Osteoblast (primary cell): ENCODE measurements at regions not wholly inside any gene's neighbourhood (a gene's known extent, or its start where the extent isn't known, plus 50 kb on each side); places are given as distances from the start of the nearest gene placed in this dataset.

Experiments used
- DNase-seq: peaks from one replicate; pipeline ENCODE4 v3.0.0; 2011; ENCODE audit warnings: low spot score, mixed read lengths; ENCODE audit not compliant: insufficient read length; ENCODE audit errors: missing footprints
- H2AFZ ChIP-seq: 2 replicates; pipeline ENCODE4 v1.6.0; 2011; ENCODE audit warnings: mild to moderate bottlenecking, low read length
- H3K27ac ChIP-seq: 2 replicates; pipeline ENCODE4 v1.5.1; 2011; ENCODE audit warnings: mild to moderate bottlenecking, low read depth, low read length, moderate library complexity
- H3K27me3 ChIP-seq: 2 replicates; pipeline ENCODE4 v1.6.0; 2012; ENCODE audit warnings: mild to moderate bottlenecking, control low read depth, inconsistent platforms, low read length, moderate library complexity; ENCODE audit not compliant: insufficient read depth
- H3K36me3 ChIP-seq: 2 replicates; pipeline ENCODE4 v1.5.1; 2011; ENCODE audit warnings: mild to moderate bottlenecking, low read length, control low read depth, moderate library complexity; ENCODE audit not compliant: insufficient read depth
- H3K4me1 ChIP-seq: 2 replicates; pipeline ENCODE4 v1.5.1; 2011; ENCODE audit warnings: mild to moderate bottlenecking, low read length, control low read depth, moderate library complexity; ENCODE audit not compliant: insufficient read depth
- H3K4me2 ChIP-seq: 2 replicates; pipeline ENCODE4 v1.6.0; 2011; ENCODE audit warnings: mild to moderate bottlenecking, low read length; ENCODE audit not compliant: insufficient read depth
- H3K4me3 ChIP-seq: fragments of 200-600 bp; sonication (generic); 3 replicates; pipeline ENCODE4 v1.5.1; 2012; ENCODE audit warnings: mild to moderate bottlenecking, low read length, inconsistent platforms; ENCODE audit not compliant: insufficient read depth
- H3K79me2 ChIP-seq: 2 replicates; pipeline ENCODE4 v1.6.0; 2012; ENCODE audit warnings: mild to moderate bottlenecking, low read length, control low read depth, inconsistent platforms; ENCODE audit not compliant: insufficient read depth
- H3K9me3 ChIP-seq: 2 replicates; pipeline ENCODE4 v1.5.1; 2011; ENCODE audit warnings: low read depth, low read length, control low read depth
- H4K20me1 ChIP-seq: 2 replicates; pipeline ENCODE4 v1.6.0; 2012; ENCODE audit warnings: mild to moderate bottlenecking, low read length, control low read depth; ENCODE audit not compliant: insufficient read depth
- TF ChIP-seq, protein P1 (sequence below): IDR thresholded peaks from 2 replicates; pipeline ENCODE4 v1.5.1; 2011; ENCODE audit warnings: mild to moderate bottlenecking, low read depth, low read length, moderate library complexity; ENCODE audit errors: extremely low read depth

DNA sequence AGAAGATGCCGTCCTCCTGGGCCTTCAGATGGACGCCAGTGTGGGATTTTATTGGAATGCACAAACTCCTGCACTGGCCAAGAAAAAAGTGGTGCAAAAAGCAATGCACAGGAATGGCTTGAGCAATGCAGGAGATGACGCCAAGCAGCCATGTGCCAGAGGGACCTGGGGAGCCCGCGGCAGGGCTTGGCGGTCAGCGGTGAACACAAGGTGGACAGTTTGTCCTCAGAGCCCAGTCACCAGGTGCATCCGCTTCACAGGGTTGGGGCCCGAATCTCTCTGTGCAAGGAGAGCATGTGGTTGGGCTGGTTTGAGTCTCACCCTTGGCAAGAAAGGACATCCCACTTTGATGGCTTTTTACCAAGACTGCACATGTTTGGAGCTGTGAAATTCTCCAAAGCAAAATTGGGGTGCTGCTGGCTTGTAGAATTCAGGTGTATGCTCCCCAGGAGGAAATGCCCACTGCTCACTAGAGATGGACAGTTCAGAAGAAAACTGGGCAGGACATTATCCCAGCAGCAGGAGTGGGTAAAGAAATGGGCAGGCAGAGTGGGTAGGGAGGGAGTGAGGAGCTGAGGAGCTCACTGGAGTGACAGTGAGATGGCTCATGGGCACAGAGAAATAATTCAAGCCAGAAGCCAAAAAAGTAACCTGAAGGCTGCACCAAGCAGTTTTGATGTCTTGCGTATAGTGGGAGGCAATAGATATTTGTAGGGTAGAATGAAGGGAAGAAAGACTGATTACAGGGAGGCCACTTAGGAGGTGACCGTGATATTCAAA lies 463.9 kb downstream of the MTRR start:
- no peaks in the 10 kb centered on the region for H3K4me1 ChIP-seq
- no peaks in the 10 kb centered on the region for H3K79me2 ChIP-seq
- H3K4me2 ChIP-seq, result no peak overlapping the region
- H4K20me1 ChIP-seq, result no peaks in the 10 kb centered on the region
- DNase-seq, result no peak
- no peak overlapping the region for H3K27ac ChIP-seq
- TF ChIP-seq, protein P1, sequence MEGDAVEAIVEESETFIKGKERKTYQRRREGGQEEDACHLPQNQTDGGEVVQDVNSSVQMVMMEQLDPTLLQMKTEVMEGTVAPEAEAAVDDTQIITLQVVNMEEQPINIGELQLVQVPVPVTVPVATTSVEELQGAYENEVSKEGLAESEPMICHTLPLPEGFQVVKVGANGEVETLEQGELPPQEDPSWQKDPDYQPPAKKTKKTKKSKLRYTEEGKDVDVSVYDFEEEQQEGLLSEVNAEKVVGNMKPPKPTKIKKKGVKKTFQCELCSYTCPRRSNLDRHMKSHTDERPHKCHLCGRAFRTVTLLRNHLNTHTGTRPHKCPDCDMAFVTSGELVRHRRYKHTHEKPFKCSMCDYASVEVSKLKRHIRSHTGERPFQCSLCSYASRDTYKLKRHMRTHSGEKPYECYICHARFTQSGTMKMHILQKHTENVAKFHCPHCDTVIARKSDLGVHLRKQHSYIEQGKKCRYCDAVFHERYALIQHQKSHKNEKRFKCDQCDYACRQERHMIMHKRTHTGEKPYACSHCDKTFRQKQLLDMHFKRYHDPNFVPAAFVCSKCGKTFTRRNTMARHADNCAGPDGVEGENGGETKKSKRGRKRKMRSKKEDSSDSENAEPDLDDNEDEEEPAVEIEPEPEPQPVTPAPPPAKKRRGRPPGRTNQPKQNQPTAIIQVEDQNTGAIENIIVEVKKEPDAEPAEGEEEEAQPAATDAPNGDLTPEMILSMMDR, result no peak
- H3K9me3 ChIP-seq, result no peaks in the 10 kb centered on the region
- H3K36me3 ChIP-seq, result no peaks in the 10 kb centered on the region
- H3K27me3 ChIP-seq, result no peaks in the 10 kb centered on the region
- H3K4me3 ChIP-seq, result no peak overlapping the region
- no peak overlapping the region for H2AFZ ChIP-seq

DNA sequence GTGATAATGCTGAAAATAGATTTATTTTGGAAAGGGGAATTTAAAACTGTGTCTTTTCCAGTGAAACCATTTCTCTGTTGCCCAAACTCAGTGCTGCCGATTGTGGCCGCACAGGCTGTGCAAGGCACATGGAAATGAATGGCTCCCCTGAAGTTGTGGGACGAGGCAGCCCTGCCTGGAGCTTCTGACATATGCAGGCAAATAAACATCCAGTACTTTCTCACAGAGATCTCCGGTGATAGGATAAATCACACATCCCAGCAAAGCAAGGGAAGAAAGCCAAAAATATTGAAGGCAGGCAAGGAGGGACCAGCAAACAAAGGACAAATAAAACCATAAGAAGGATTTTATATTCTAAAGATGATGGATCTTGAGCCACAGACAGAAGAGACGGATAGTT lies 464.5 kb downstream of the MTRR start:
- no peak for DNase-seq
- H3K79me2 ChIP-seq, result no peaks in the 10 kb centered on the region
- no peak overlapping the region for H3K4me3 ChIP-seq
- H3K4me2 ChIP-seq, result no peak overlapping the region
- H3K36me3 ChIP-seq, result no peaks in the 10 kb centered on the region
- no peaks in the 10 kb centered on the region for H3K4me1 ChIP-seq
- no peaks in the 10 kb centered on the region for H3K27me3 ChIP-seq
- H3K9me3 ChIP-seq, result no peaks in the 10 kb centered on the region
- no peak overlapping the region for H2AFZ ChIP-seq
- TF ChIP-seq, protein P1, result no peak
- H4K20me1 ChIP-seq, result no peaks in the 10 kb centered on the region
- no peak overlapping the region for H3K27ac ChIP-seq

DNA sequence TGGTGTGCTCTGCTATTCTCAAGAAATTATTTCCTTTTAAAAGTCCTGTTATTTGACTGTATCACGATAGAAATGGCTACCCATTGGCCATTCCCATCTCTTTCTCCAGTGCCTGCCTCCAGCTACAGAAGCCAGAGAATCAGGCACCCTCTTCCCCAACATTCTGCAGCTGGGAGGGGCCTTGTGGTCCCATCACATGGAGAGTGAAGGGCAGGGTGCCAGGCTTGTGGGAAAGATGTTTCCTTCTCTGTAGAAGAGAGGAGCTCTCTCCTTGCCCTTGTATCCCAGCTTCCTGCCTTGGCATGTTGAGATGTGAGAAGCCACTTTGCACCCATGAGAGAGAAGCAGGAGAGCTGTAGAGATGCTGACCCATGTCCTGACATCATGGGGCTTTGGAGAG lies 465.0 kb downstream of the MTRR start:
- Histone ChIP-seq H2AFZ (no peak overlapping the region), H3K36me3 (no peaks in the 10 kb centered on the region), H3K79me2 (no peaks in the 10 kb centered on the region), H4K20me1 (no peaks in the 10 kb centered on the region), H3K9me3 (no peaks in the 10 kb centered on the region), H3K27me3 (no peaks in the 10 kb centered on the region), H3K27ac (no peak overlapping the region), H3K4me1 (no peaks in the 10 kb centered on the region), H3K4me2 (no peak overlapping the region), H3K4me3 (no peak overlapping the region)
- no peak for DNase-seq
- TF ChIP-seq, protein P1, result no peak

DNA sequence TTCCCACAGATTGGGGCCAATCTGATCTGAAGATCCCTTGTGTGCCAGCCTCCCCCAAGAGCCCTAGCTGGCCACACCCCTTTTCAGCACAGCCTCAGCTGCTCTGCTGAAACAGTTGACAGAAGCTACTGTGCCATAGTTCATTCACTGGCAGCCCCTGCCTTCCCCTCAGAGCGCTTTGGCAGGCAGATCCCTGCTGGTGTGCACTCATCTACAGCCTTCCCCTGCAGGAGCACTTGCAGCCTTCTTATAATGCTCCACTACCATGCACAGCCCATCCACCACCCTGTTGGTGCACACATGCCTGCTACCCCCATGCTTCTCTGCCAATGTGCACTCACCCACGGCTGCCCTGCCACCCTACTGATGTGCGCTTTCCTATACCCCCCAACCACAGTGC lies 471.3 kb downstream of the MTRR start:
- H3K27me3 ChIP-seq, result no peaks in the 10 kb centered on the region
- no peak for DNase-seq
- no peaks in the 10 kb centered on the region for H3K79me2 ChIP-seq
- TF ChIP-seq, protein P1, result no peak
- no peak overlapping the region for H3K4me3 ChIP-seq
- H3K4me1 ChIP-seq, result peaks cover 4% of the 10 kb centered on the region
- H3K36me3 ChIP-seq, result no peaks in the 10 kb centered on the region
- no peak overlapping the region for H3K27ac ChIP-seq
- H4K20me1 ChIP-seq, result no peaks in the 10 kb centered on the region
- H3K4me2 ChIP-seq, result peak overlapping the region; percentile 71
- H2AFZ ChIP-seq, result no peak overlapping the region
- no peaks in the 10 kb centered on the region for H3K9me3 ChIP-seq
